ENCODE measurements at regions not wholly inside any gene's neighbourhood (a gene's known extent, or its start where the extent isn't known, plus 50 kb on each side); places are given as distances from the start of the nearest gene placed in this dataset.

- in situ Hi-C loops (cut with HindIII; ENCODE audit: low pct_ligation_motif_present, low sequenced_read_pairs) = no loop called here
- no peak for TF ChIP-seq CTCF (IDR thresholded peaks at IDR 0.05; ENCODE audit: low read depth, low read length, missing control alignments)
- Histone ChIP-seq H3K36me3 (replicated peaks) (no peaks in the 10 kb centered on the region), H3K27ac (no peak overlapping the region), H3K4me3 (ENCODE audit: low read depth, low read length) (no peak overlapping the region), H3K27me3 (replicated peaks) (no peaks in the 10 kb centered on the region)
- DNase-seq = no peak
Measured at GRCh38 chr15:67003586-67003985, 61.8 kb upstream of the SMAD3 start.

GRCh38 chr15:67004142-67004541 is 61.3 kb upstream of the SMAD3 start:
- in situ Hi-C loops (cut with HindIII; ENCODE audit: low pct_ligation_motif_present, low sequenced_read_pairs) = no loop called here
- Histone ChIP-seq H3K4me3 (ENCODE audit: low read depth, low read length) (no peak overlapping the region), H3K27ac (no peak overlapping the region), H3K27me3 (replicated peaks) (no peaks in the 10 kb centered on the region), H3K36me3 (replicated peaks) (no peaks in the 10 kb centered on the region)
- no peak for DNase-seq
- TF ChIP-seq CTCF (IDR thresholded peaks at IDR 0.05; ENCODE audit: low read depth, low read length, missing control alignments) = no peak

- TF ChIP-seq CTCF (IDR thresholded peaks at IDR 0.05; ENCODE audit: low read depth, low read length, missing control alignments) = no peak
- in situ Hi-C loops (cut with HindIII; ENCODE audit: low pct_ligation_motif_present, low sequenced_read_pairs) = no loop called here
- DNase-seq = no peak
- no peak overlapping the region for H3K4me3 ChIP-seq (ENCODE audit: low read depth, low read length)
- H3K36me3 ChIP-seq (replicated peaks) = no peaks in the 10 kb centered on the region
- no peak overlapping the region for H3K27ac ChIP-seq
- H3K27me3 ChIP-seq (replicated peaks) = no peaks in the 10 kb centered on the region
Measured at GRCh38 chr15:67005294-67005996, 60.0 kb upstream of the SMAD3 start.

- Histone ChIP-seq H3K27me3 (replicated peaks) (no peaks in the 10 kb centered on the region), H3K4me3 (ENCODE audit: low read depth, low read length) (no peak overlapping the region), H3K27ac (no peak overlapping the region), H3K36me3 (replicated peaks) (no peaks in the 10 kb centered on the region)
- in situ Hi-C loops (cut with HindIII; ENCODE audit: low pct_ligation_motif_present, low sequenced_read_pairs) = no loop called here
- no peak for DNase-seq
- TF ChIP-seq CTCF (IDR thresholded peaks at IDR 0.05; ENCODE audit: low read depth, low read length, missing control alignments) = no peak
Measured at GRCh38 chr15:67006083-67007065, 59.0 kb upstream of the SMAD3 start.

- no peak for TF ChIP-seq CTCF (IDR thresholded peaks at IDR 0.05; ENCODE audit: low read depth, low read length, missing control alignments)
- no peak for DNase-seq
- in situ Hi-C loops (cut with HindIII; ENCODE audit: low pct_ligation_motif_present, low sequenced_read_pairs) = no loop called here
Measured at GRCh38 chr15:67009576-67010569, 55.5 kb upstream of the SMAD3 start.

More at GRCh38 chr15:67009576-67010569, 55.5 kb upstream of the SMAD3 start:
- no peak overlapping the region for H3K4me3 ChIP-seq (ENCODE audit: low read depth, low read length)
- no peaks in the 10 kb centered on the region for H3K36me3 ChIP-seq (replicated peaks)
- no peak overlapping the region for H3K27ac ChIP-seq
- no peaks in the 10 kb centered on the region for H3K27me3 ChIP-seq (replicated peaks)
